GM18858 (cell line): ENCODE measurements at regions not wholly inside any gene's neighbourhood (a gene's known extent, or its start where the extent isn't known, plus 50 kb on each side); places are given as distances from the start of the nearest gene placed in this dataset.

Experiments used
- ATAC-seq: cut with Tn5 transposase; IDR thresholded peaks from one replicate; pipeline ENCODE4 v1.9.1; 2021; ENCODE audit not compliant: unreplicated experiment

DNA sequence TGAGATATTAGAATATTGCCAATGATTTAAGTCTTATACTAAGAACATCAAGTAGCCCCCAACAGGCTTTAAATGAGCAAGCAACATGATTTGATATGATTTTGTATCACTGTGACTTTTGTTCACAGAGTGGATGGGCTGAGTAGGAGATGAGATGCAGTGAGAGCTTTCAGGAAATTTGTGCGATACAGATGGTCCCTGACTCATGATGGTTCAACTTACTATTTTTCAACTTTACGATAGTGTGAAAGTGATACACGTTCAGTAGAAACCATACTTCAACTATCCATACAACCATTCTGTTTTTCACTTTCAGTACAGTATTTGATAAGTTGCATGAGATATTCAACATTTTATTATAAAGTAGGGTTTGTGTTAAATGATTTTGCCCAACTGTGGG lies 78.7 kb upstream of the NWD2 start:
- ATAC-seq = no peak

DNA sequence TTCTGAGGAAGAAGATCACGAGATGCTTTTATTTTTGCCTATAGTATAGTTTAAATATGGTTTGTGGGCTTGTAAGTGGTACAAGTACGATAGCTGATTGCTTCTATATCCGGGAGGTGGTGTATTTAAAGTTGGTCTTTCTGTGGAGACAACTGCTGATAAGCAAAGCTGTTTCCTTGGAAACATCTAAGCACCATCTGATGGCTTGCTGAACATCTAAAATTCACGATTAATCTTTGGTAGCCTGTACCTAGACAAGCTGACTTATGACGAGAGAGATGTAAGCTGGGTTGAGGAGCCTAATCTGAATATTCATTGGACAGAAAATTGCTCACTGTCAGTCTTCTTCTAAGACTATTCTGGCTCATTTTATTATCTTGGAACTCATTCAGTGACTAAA lies 74.6 kb upstream of the NWD2 start:
- no peak for ATAC-seq

DNA sequence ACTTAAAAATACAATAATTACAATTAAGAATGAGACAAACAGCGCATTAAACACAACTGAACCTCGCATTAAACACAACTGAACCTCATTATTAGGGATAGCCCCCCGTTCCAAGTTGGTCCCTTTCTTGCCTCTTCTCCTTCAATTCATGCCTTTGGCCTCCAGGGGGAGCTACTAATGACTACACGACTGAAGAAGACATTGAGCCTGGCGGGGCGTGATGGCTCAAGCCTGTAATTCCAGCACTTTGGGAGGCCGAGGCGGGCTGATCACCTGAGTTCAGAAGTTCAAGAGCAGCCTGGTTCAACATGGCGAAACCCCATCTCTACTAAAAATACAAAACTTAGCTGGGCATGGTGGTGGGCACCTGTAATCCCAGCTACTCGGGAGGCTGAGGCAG lies 56.4 kb upstream of the NWD2 start:
- ATAC-seq = no peak
